SW480 (cell line): ENCODE measurements at regions not wholly inside any gene's neighbourhood (a gene's known extent, or its start where the extent isn't known, plus 50 kb on each side); places are given as distances from the start of the nearest gene placed in this dataset.
A peak's percentile ranks its signal among the peaks of the same experiment; 100 is the strongest.

Experiments used
- DNase-seq: peaks from one replicate; pipeline ENCODE4 v3.0.0-alpha.2; 2016; ENCODE audit warnings: low spot score

GRCh38 chr20:7650086-7650879, 290.0 kb downstream of the HAO1 start:
- DNase-seq, result peak; percentile 43

DNA sequence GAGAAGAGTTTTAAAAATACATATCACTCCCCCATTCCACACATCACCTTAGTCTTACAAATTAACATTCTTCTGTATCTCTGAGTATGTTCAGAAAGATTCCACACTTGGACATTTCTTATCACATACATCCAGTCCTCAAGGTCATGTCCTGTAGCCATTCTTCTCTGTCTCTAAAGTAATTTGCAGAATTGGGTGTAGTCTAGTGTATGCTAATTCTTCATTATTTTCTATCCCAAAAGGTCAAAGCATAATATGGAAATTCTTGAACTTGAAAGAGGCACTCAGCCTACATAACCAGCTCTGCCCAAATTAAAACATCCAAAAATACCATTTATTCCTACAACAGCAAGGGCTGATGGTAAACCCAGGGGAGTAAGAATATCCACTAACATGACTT, 286.0 kb downstream of the HAO1 start:
- DNase-seq, result no peak

GRCh38 chr20:7656687-7657467, 283.4 kb downstream of the HAO1 start:
- DNase-seq, result no peak

- DNase-seq, result peak; percentile 18
Observed at GRCh38 chr20:7657569-7657968, 282.7 kb downstream of the HAO1 start.

GRCh38 chr20:7660165-7660564, 280.1 kb downstream of the HAO1 start:
- DNase-seq, result no peak

DNA sequence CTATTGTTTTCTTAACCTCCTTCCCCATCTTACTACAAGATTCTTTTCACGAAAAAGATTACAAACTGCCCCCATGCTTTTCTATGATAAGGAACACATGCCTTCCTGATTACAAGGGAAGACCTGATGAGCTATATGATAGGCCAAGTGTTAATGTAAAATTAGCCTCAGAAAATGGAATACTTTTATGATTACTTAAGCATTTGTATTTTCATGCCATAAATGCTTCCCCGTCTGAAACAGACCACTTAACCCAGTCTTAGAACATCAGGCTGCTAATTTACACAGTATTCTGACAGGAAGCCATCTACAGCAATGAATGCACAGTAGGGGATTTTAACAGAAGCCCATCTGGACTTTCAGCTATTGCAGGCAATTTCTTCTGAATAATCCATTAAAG, 274.9 kb downstream of the HAO1 start:
- DNase-seq, result no peak

GRCh38 chr20:7667194-7667593, 273.1 kb downstream of the HAO1 start:
- DNase-seq, result no peak

- DNase-seq, result no peak
Observed at GRCh38 chr20:7672571-7672970, 267.7 kb downstream of the HAO1 start.

- no peak for DNase-seq
Observed at GRCh38 chr20:7673841-7674240, 266.4 kb downstream of the HAO1 start.

DNA sequence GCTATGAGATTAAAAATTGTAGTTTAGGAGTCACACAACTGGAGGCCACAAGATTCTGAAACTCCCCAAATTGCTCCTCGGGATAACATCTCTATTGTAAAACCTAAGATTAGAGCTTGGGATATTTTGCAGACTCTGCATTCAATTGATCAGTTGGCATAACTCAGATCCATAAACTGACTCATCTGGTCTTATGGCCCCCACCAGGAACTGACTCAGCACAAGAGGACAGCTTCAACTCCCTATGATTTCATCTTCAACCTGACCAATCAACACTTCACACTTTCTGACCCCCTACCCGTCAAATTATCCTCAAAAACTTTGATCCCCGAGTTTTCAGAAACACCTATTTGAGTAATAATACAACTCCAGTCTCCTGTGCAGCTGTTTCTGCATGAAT, 257.3 kb downstream of the HAO1 start:
- DNase-seq, result no peak

GRCh38 chr20:7687065-7687464, 253.2 kb downstream of the HAO1 start:
- DNase-seq, result no peak

DNA sequence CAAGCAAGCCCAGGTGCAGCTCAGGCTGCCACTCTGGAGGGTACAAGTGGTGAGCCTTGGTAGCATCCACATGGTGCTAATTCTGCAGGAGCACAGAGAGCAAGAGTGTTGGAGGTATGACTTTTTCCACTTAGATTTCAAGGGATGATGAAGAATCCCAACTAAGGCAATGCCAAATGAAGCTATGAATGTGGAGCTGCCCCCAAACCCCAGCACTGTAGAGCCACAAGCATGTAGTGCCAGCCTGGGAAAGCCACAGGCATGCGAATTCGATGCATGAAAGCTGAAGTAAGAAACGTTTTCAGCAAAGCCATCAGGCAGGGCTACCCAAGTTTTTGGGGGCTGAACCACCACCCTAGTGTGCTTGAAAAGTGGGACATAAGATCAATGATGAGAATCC, 251.1 kb downstream of the HAO1 start:
- no peak for DNase-seq

- no peak for DNase-seq
Observed at GRCh38 chr20:7691647-7692269, 248.5 kb downstream of the HAO1 start.

DNA sequence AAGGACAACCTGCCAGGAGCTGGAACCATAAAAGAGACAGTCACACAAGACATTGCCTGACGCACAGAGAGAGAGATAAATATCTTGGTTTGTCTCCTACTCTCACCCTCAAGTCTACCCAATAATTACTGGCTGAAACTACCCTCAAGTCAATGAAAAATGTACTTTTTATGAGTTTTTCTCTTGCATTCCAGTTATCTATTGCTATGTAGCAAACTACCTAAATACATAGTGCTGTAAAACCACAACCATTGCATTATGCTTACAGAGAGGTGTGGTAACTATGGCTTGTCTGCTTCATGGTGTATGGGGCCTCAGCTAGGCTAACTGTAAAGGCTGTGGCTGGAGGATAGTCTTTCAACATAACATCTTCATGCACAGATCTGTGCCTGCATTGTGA, 247.8 kb downstream of the HAO1 start:
- DNase-seq, result peak; percentile 46

GRCh38 chr20:7693761-7694160, 246.5 kb downstream of the HAO1 start:
- no peak for DNase-seq

DNA sequence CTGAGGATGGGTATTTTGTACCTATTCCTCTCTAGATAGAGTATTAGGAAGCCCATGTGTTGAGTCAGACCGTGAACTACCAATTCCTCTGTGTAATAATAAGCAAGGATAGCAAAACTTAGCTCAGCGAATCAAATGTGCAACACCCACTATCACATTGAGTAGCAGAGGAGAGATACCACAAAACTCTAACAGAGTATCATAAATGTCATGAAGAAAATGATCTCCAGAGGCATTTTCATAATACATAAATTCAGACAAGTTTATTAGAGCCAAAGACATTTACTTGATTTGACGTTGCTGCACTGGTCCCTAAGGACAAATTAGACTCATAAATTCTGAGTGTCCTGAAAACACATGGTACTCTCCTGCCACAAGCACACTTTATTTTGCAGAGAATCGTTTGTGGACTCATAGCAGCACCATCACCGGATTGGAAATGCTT, 245.2 kb downstream of the HAO1 start:
- DNase-seq, result no peak

DNA sequence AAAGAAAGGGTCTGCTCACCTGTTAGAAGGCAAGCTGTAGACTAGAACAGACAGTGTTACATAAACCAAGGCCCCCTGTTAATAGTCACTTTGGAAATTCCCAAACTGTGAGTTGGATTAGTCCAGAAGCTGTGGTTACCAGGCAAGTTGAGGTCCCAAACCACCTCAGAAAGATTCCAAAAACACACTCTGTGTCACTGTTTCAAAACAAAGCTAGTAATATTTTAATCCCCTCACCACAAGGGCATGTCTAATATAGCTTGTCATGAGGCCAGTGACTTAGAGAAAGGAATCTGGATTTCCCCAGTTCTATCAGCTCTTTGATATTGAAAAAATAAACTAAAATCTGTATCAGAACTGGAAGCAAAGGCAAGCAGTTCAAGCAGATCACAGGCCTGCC, 244.6 kb downstream of the HAO1 start:
- DNase-seq, result peak; percentile 35

- no peak for DNase-seq
Observed at GRCh38 chr20:7696311-7696710, 243.9 kb downstream of the HAO1 start.

DNA sequence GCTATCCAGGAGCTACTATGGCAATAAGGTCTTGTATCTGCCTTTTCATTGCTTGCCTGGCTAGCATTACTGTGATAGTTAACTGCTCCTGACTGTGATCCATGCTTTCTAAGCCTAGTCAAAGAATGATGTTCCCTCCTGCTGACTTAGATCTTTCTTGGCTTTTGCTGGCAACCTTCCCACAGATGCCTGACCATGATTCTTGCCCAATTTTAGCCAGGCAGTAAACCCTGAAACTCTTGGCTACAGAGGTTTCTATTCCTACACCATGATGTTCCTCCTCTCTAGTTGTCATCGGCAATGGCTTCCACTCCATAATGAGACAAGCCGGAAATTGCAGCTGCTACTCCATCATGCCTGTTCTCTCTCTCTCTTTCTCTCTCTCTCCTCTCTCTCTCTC, 238.1 kb downstream of the HAO1 start:
- no peak for DNase-seq

GRCh38 chr20:7703551-7703961, 236.7 kb downstream of the HAO1 start:
- DNase-seq, result peak; percentile 77

- peak; percentile 32 for DNase-seq
Observed at GRCh38 chr20:7703996-7704395, 236.3 kb downstream of the HAO1 start.

GRCh38 chr20:7708112-7708511, 232.1 kb downstream of the HAO1 start:
- DNase-seq, result no peak

GRCh38 chr20:7708782-7709181, 231.5 kb downstream of the HAO1 start:
- no peak for DNase-seq
